ENCODE measurements at regions not wholly inside any gene's neighbourhood (a gene's known extent, or its start where the extent isn't known, plus 50 kb on each side); places are given as distances from the start of the nearest gene placed in this dataset.

DNA sequence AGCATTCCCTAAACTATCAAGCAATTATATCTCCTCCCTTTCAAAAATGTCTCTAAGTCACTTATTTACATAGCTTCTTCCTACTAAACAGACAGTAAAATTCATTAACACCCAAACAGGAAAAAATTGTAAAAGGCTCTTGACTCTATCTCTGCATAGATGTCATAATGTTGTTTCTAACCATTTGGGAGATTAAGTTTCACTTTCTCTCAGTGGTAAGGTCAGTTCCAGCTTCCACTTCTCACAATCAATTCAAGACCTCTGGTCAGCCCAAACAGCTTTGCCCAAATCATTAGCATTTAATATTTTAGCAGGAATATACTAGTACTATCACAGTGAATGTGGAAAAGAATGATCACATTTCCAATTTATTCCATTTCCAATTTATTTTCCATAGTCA lies 374.3 kb upstream of the MC4R start:
- H3K4me3 ChIP-seq (ENCODE audit: low read depth, low read length, poor library complexity, severe bottlenecking): no peak overlapping the region
- POLR2A ChIA-PET (ENCODE audit: low non-redundant PET): no interaction called here
- CTCF ChIA-PET: no interaction called here
- peaks cover 2% of the 10 kb centered on the region for H3K27me3 ChIP-seq (replicated peaks; ENCODE audit: insufficient read depth, low read depth, low read length, poor library complexity)
- intact Hi-C loops (cut with micrococcal nuclease; ENCODE audit: unreplicated experiment): no loop called here
- H3K27ac ChIP-seq (ENCODE audit: low read depth, low read length, poor library complexity, severe bottlenecking): no peak overlapping the region
- H3K9me3 ChIP-seq (ENCODE audit: low read depth, low read length, poor library complexity, severe bottlenecking): no peaks in the 10 kb centered on the region
- H3K36me3 ChIP-seq (ENCODE audit: insufficient read depth, low read length, poor library complexity, severe bottlenecking): no peaks in the 10 kb centered on the region
- H3K4me1 ChIP-seq (ENCODE audit: insufficient read depth, low read length, poor library complexity, severe bottlenecking): no peaks in the 10 kb centered on the region
- TF ChIP-seq, protein P1, sequence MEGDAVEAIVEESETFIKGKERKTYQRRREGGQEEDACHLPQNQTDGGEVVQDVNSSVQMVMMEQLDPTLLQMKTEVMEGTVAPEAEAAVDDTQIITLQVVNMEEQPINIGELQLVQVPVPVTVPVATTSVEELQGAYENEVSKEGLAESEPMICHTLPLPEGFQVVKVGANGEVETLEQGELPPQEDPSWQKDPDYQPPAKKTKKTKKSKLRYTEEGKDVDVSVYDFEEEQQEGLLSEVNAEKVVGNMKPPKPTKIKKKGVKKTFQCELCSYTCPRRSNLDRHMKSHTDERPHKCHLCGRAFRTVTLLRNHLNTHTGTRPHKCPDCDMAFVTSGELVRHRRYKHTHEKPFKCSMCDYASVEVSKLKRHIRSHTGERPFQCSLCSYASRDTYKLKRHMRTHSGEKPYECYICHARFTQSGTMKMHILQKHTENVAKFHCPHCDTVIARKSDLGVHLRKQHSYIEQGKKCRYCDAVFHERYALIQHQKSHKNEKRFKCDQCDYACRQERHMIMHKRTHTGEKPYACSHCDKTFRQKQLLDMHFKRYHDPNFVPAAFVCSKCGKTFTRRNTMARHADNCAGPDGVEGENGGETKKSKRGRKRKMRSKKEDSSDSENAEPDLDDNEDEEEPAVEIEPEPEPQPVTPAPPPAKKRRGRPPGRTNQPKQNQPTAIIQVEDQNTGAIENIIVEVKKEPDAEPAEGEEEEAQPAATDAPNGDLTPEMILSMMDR (conservative IDR thresholded peaks at IDR 0.05; ENCODE audit: low read depth, low read length): no peak
- no peak for TF ChIP-seq EZH2 (IDR thresholded peaks at IDR 0.05; ENCODE audit: borderline replicate concordance, low read depth, low read length, poor library complexity, severe bottlenecking)
- no peak for DNase-seq (ENCODE audit: low spot score)
- BruUV-seq (replicated peaks): no TSS peak

DNA sequence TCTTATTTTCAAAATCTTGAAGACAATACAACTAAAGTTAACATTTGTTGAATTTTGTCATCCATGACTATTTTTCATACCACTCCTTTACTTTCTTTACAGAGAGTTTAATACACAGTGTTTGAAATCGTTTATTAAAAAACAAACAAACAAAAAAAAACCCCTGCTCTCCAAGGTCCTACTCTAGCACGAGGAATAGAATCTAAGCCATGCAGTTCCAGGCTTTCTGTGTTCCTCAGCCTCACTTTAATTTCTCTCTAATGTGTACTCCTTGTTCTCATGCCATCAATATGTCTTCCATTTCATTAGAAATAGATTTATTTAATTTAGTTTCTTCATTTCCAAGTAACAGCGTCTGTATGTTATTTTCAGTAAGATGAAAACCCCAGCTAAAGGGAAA lies 381.2 kb upstream of the MC4R start:
- H3K27me3 ChIP-seq (replicated peaks; ENCODE audit: insufficient read depth, low read depth, low read length, poor library complexity): peaks cover 22% of the 10 kb centered on the region
- ChIA-PET CTCF (no interaction called here), POLR2A (ENCODE audit: low non-redundant PET) (no interaction called here)

DNA sequence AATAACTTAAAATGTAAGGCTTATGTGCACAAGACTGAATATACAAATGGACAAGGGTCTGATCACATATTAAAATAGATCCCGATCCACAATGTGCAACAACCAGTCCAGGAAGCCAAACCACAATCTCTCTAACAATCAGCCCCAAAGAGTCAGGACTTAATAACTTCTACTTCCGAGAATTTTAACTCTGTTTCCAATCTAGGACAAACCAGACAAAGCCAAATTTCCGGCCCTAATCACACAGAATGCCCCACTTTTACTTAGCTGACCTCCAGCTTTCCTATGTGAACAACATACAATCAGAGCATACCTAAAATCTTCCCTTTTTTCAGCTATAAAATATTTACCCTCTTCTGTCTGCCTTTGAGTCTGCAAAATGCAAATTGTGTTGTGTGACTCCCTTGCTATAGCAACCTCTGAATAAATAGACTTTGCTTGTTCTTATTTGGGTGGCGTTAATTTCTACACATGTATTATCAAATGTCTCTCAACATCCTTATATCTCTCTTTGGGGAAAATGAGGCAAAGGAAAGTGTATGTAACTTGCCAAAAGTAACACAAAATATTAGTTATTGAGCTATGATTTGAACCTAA lies 381.9 kb upstream of the MC4R start:
- Histone ChIP-seq H3K36me3 (ENCODE audit: insufficient read depth, low read length, poor library complexity, severe bottlenecking) (no peaks in the 10 kb centered on the region), H3K4me3 (ENCODE audit: low read depth, low read length, poor library complexity, severe bottlenecking) (no peak overlapping the region), H3K27ac (ENCODE audit: low read depth, low read length, poor library complexity, severe bottlenecking) (no peak overlapping the region), H3K9me3 (ENCODE audit: low read depth, low read length, poor library complexity, severe bottlenecking) (no peaks in the 10 kb centered on the region), H3K27me3 (replicated peaks; ENCODE audit: insufficient read depth, low read depth, low read length, poor library complexity) (peaks cover 22% of the 10 kb centered on the region), H3K4me1 (ENCODE audit: insufficient read depth, low read length, poor library complexity, severe bottlenecking) (no peaks in the 10 kb centered on the region)
- intact Hi-C loops (cut with micrococcal nuclease; ENCODE audit: unreplicated experiment): no loop called here
- CTCF ChIA-PET: no interaction called here
- DNase-seq (ENCODE audit: low spot score): no peak
- BruUV-seq (replicated peaks): no TSS peak
- POLR2A ChIA-PET (ENCODE audit: low non-redundant PET): no interaction called here
- TF ChIP-seq, protein P1 (conservative IDR thresholded peaks at IDR 0.05; ENCODE audit: low read depth, low read length): no peak
- TF ChIP-seq EZH2 (IDR thresholded peaks at IDR 0.05; ENCODE audit: borderline replicate concordance, low read depth, low read length, poor library complexity, severe bottlenecking): no peak

More for the DNA sequence above, 381.2 kb upstream of the MC4R start:
- no peaks in the 10 kb centered on the region for H3K36me3 ChIP-seq (ENCODE audit: insufficient read depth, low read length, poor library complexity, severe bottlenecking)
- DNase-seq (ENCODE audit: low spot score): no peak
- no peak overlapping the region for H3K4me3 ChIP-seq (ENCODE audit: low read depth, low read length, poor library complexity, severe bottlenecking)
- intact Hi-C loops (cut with micrococcal nuclease; ENCODE audit: unreplicated experiment): no loop called here
- no peak overlapping the region for H3K27ac ChIP-seq (ENCODE audit: low read depth, low read length, poor library complexity, severe bottlenecking)
- no peaks in the 10 kb centered on the region for H3K9me3 ChIP-seq (ENCODE audit: low read depth, low read length, poor library complexity, severe bottlenecking)
- no peaks in the 10 kb centered on the region for H3K4me1 ChIP-seq (ENCODE audit: insufficient read depth, low read length, poor library complexity, severe bottlenecking)
- BruUV-seq (replicated peaks): no TSS peak
- TF ChIP-seq, protein P1 (conservative IDR thresholded peaks at IDR 0.05; ENCODE audit: low read depth, low read length): no peak
- no peak for TF ChIP-seq EZH2 (IDR thresholded peaks at IDR 0.05; ENCODE audit: borderline replicate concordance, low read depth, low read length, poor library complexity, severe bottlenecking)

Data from A673 (cell line).